GM19452 (cell line): ENCODE measurements at regions not wholly inside any gene's neighbourhood (a gene's known extent, or its start where the extent isn't known, plus 50 kb on each side); places are given as distances from the start of the nearest gene placed in this dataset.
"Not testable (repeated sequence)": the region's sequence is repeated elsewhere in the genome, so short reads cannot be mapped to it uniquely, and the experiment has no call there.

ENCODE experiments used
- ATAC-seq: cut with Tn5 transposase; IDR thresholded peaks from one replicate; pipeline ENCODE4 v1.9.1; 2021; ENCODE audit not compliant: unreplicated experiment

GRCh38 chr3:180409170-180409569, 192.8 kb upstream of the TTC14 start:
- ATAC-seq = no peak

GRCh38 chr3:180409883-180410282, 192.1 kb upstream of the TTC14 start:
- no peak for ATAC-seq

GRCh38 chr3:180414157-180414556, 187.8 kb upstream of the TTC14 start:
- ATAC-seq = no peak

GRCh38 chr3:180416111-180416594, 185.8 kb upstream of the TTC14 start:
- no peak for ATAC-seq

GRCh38 chr3:180417241-180417640, 184.7 kb upstream of the TTC14 start:
- ATAC-seq = no peak

GRCh38 chr3:180420016-180420415, 181.9 kb upstream of the TTC14 start:
- no peak for ATAC-seq

GRCh38 chr3:180420804-180421203, 181.2 kb upstream of the TTC14 start:
- no peak for ATAC-seq

GRCh38 chr3:180421221-180421620, 180.7 kb upstream of the TTC14 start:
- no peak for ATAC-seq

GRCh38 chr3:180421721-180422120, 180.2 kb upstream of the TTC14 start:
- no peak for ATAC-seq

- not testable (repeated sequence) for ATAC-seq
Observed at GRCh38 chr3:180424305-180424704, 177.7 kb upstream of the TTC14 start.

GRCh38 chr3:180430896-180431295, 171.1 kb upstream of the TTC14 start:
- ATAC-seq = no peak

GRCh38 chr3:180433152-180433551, 168.8 kb upstream of the TTC14 start:
- no peak for ATAC-seq

GRCh38 chr3:180447136-180447535, 154.8 kb upstream of the TTC14 start:
- ATAC-seq = no peak

- ATAC-seq = not testable (repeated sequence)
Observed at GRCh38 chr3:180448407-180448806, 153.6 kb upstream of the TTC14 start.

GRCh38 chr3:180457225-180457624, 144.7 kb upstream of the TTC14 start:
- no peak for ATAC-seq

GRCh38 chr3:180466401-180467011, 135.5 kb upstream of the TTC14 start:
- ATAC-seq = no peak

- ATAC-seq = no peak
Observed at GRCh38 chr3:180467177-180467576, 134.8 kb upstream of the TTC14 start.

- ATAC-seq = no peak
Observed at GRCh38 chr3:180469149-180469548, 132.8 kb upstream of the TTC14 start.

GRCh38 chr3:180478695-180479094, 123.3 kb upstream of the TTC14 start:
- ATAC-seq = no peak

GRCh38 chr3:180492047-180492446, 109.9 kb upstream of the TTC14 start:
- ATAC-seq = no peak

GRCh38 chr3:180496995-180497394, 105.0 kb upstream of the TTC14 start:
- no peak for ATAC-seq

- ATAC-seq = no peak
Observed at GRCh38 chr3:180516368-180516767, 85.6 kb upstream of the TTC14 start.

- ATAC-seq = no peak
Observed at GRCh38 chr3:180523040-180523439, 78.9 kb upstream of the TTC14 start.
